GM12878 (cell line): ENCODE measurements at regions not wholly inside any gene's neighbourhood (a gene's known extent, or its start where the extent isn't known, plus 50 kb on each side); places are given as distances from the start of the nearest gene placed in this dataset.
"Not testable (repeated sequence)": the region's sequence is repeated elsewhere in the genome, so short reads cannot be mapped to it uniquely, and the experiment has no call there.

Experiments
- ATAC-seq: fragments of 200-7000 bp; cut with Tn5 transposase; 3 replicates; pipeline ENCODE4 v1.9.1; 2020; ENCODE audit warnings: mild to moderate bottlenecking, moderate library complexity
- BruUV-seq: library from RNA; stranded (reverse); fragments of 400-500 nt; replicated peaks from 2 replicates; lab custom pipeline; 2021; lab: Mats Ljungman, UMichigan
- CTCF ChIA-PET: fragments of 300-600 bp; sonication (Branson Sonifier 250); formaldehyde crosslinking; extraction: SDS; loops from one replicate; lab custom pipeline; 2021; ENCODE audit warnings: inconsistent platforms; lab: Yijun Ruan, JAX
- POLR2A ChIA-PET: fragments of 350-600 bp; formaldehyde crosslinking; extraction: SDS; loops from one replicate; lab custom pipeline; 2021; ENCODE audit warnings: inconsistent platforms; lab: Charles Lee
- RAD21 ChIA-PET: fragments of 300-600 bp; sonication (Branson Sonifier 250); formaldehyde crosslinking; loops from one replicate; lab custom pipeline; 2023; ENCODE audit warnings: antibody characterized with exemption; ENCODE audit not compliant: unreplicated experiment; lab: Charles Lee
- SMC1A ChIA-PET: fragments of 300-600 bp; sonication (Branson Sonifier 250); formaldehyde crosslinking; loops from one replicate; lab custom pipeline; 2023; ENCODE audit not compliant: unreplicated experiment, uncharacterized antibody; lab: Charles Lee
- DNase-seq: peaks from one replicate; pipeline ENCODE4 v3.0.0-alpha.2; 2011; ENCODE audit warnings: low read depth, low spot score
- FAIRE-seq: peaks from 3 replicates; lab custom pipeline; 2011; peaks lifted over from hg19 to GRCh38; lab: Jason Lieb, UNC
- H2AFZ ChIP-seq: 2 replicates; pipeline ENCODE4 v1.6.0; 2011; ENCODE audit warnings: low read depth, low read length, control low read depth; ENCODE audit not compliant: control insufficient read depth
- H3K27ac ChIP-seq: 2 replicates; pipeline ENCODE4 v1.5.1; 2011; ENCODE audit warnings: control low read depth; ENCODE audit not compliant: control insufficient read depth, insufficient read depth
- H3K27me3 ChIP-seq, 2 experiments: replicated peaks in 1 of 2; 2 replicates each; pipeline versions ENCODE4 v1.6.0 to v1.6.1; 2011; ENCODE audit warnings: low read length in 1 of 2; ENCODE audit not compliant: control insufficient read depth in 2 of 2, insufficient read depth in 2 of 2
- H3K36me3 ChIP-seq, 2 experiments: 2 replicates each; pipeline ENCODE4 v1.5.1; 2011; ENCODE audit warnings: low read length in 1 of 2; ENCODE audit not compliant: control insufficient read depth in 2 of 2, insufficient read depth in 2 of 2
- H3K4me1 ChIP-seq: 2 replicates; pipeline ENCODE4 v1.6.1; 2011; ENCODE audit warnings: mild to moderate bottlenecking, low read length, moderate library complexity, mixed read lengths; ENCODE audit not compliant: control insufficient read depth, insufficient read depth
- H3K4me2 ChIP-seq: 2 replicates; pipeline ENCODE4 v1.6.0; 2011; ENCODE audit warnings: control low read depth; ENCODE audit not compliant: control insufficient read depth, insufficient read depth
- H3K4me3 ChIP-seq: fragments of 200-600 bp; sonication (generic); 2 replicates; pipeline ENCODE4 v1.5.1; 2016
- H3K79me2 ChIP-seq: 2 replicates; pipeline ENCODE4 v1.6.0; 2011; ENCODE audit warnings: low read length; ENCODE audit not compliant: control insufficient read depth, insufficient read depth
- H3K9ac ChIP-seq: 2 replicates; pipeline ENCODE4 v1.8.0; 2011; ENCODE audit warnings: low read length, control low read depth, mixed read lengths; ENCODE audit not compliant: control insufficient read depth, insufficient read depth
- H3K9me3 ChIP-seq: replicated peaks from 3 replicates; pipeline ENCODE4 v1.5.1; 2011; ENCODE audit warnings: mild to moderate bottlenecking, low read length; ENCODE audit not compliant: control insufficient read depth, insufficient read depth
- H4K20me1 ChIP-seq: 2 replicates; pipeline ENCODE4 v1.6.0; 2011; ENCODE audit not compliant: control insufficient read depth, insufficient read depth
- WGBS: methylation state at CpG from one replicate; pipeline ENCODE4 v1.1.6; 2016; ENCODE audit warnings: low lambda C conversion rate; ENCODE audit not compliant: insufficient replicate concordance, insufficient coverage; ENCODE audit errors: missing lambda C conversion rate; 5-methylcytosine and 5-hydroxymethylcytosine counted together
- in situ Hi-C: fragments of 300-500 bp; cut with MboI; formaldehyde crosslinking; loops from 9 replicates; pipeline ENCODE4 v1.14.3; 2018; ENCODE audit warnings: mixed read lengths
- intact Hi-C: fragments of 100-400 bp; cut with micrococcal nuclease; formaldehyde crosslinking; loops from one replicate; pipeline ENCODE4 v1.14.2; 2022; ENCODE audit not compliant: unreplicated experiment

DNA sequence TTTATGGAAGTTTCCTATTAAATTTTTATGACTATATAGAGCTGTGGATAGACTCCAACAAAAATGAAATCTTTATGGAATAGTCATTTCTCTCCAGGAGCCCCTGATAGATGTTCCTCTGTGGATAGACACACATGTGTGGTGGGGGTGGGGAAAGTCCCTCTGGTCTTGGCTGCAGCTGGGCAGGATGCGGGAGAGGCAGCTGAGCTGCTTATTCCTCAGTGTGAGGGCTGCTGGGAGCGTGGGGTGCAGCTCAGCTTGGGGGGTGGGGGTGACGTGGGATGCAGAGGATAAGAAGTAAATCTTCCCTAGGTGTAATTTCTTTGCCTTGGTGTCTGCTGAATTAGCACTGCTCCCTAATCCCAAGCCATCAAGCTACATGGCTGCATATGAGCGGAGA, 192.8 kb upstream of the PLGLB2 start:
- intact Hi-C loops, H3K9me3 ChIP-seq, RAD21 ChIA-PET, DNase-seq, in situ Hi-C loops, SMC1A ChIA-PET, H4K20me1 ChIP-seq, H3K4me1 ChIP-seq, H3K36me3 ChIP-seq, FAIRE-seq, ATAC-seq, POLR2A ChIA-PET, H3K27me3 ChIP-seq, H3K79me2 ChIP-seq, H3K4me3 ChIP-seq, BruUV-seq, H3K27ac ChIP-seq, H3K4me2 ChIP-seq, H3K9ac ChIP-seq, H2AFZ ChIP-seq, CTCF ChIA-PET: not testable (repeated sequence)
- WGBS: 17% methylated on average over 1 of the region's 4 CpGs

- POLR2A ChIA-PET, H3K9me3 ChIP-seq, RAD21 ChIA-PET, H2AFZ ChIP-seq, H3K4me2 ChIP-seq, intact Hi-C loops, FAIRE-seq, SMC1A ChIA-PET, H3K27ac ChIP-seq, H4K20me1 ChIP-seq, BruUV-seq, ATAC-seq, H3K4me1 ChIP-seq, DNase-seq, H3K27me3 ChIP-seq, H3K4me3 ChIP-seq, H3K79me2 ChIP-seq, CTCF ChIA-PET, in situ Hi-C loops, H3K9ac ChIP-seq, H3K36me3 ChIP-seq: not testable (repeated sequence)
- 57% methylated on average over 2 of the region's 5 CpGs for WGBS
These were observed 188.9 kb upstream of the PLGLB2 start for GRCh38 chr2:87559001-87559400.

GRCh38 chr2:87559735-87560134, 188.2 kb upstream of the PLGLB2 start:
- FAIRE-seq, H3K9me3 ChIP-seq, RAD21 ChIA-PET, H3K79me2 ChIP-seq, H3K27me3 ChIP-seq, CTCF ChIA-PET, H3K27ac ChIP-seq, H3K9ac ChIP-seq, intact Hi-C loops, H2AFZ ChIP-seq, SMC1A ChIA-PET, H3K4me3 ChIP-seq, BruUV-seq, H3K36me3 ChIP-seq, DNase-seq, H4K20me1 ChIP-seq, in situ Hi-C loops, ATAC-seq, POLR2A ChIA-PET, H3K4me1 ChIP-seq, H3K4me2 ChIP-seq: not testable (repeated sequence)
- WGBS: 50% methylated on average over 2 of the region's 2 CpGs

DNA sequence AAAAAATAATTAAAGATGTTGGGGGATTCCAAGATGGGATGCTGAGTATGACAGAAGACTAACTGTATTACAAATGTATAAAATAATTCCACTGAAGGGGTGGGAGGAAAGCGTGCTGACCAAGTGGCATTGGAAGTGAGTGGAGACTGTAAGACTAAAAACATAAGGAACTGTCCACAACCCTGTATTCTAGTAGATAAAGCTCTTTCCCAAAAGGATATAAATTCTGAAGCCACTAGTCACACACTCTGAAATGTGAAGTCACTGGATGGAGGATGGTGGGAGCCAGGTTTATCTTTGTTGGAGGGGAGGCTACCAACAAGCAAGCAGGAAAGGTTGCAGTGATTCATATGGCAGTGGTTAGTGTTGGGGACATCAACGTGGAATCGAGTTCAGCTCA, 182.8 kb upstream of the PLGLB2 start:
- POLR2A ChIA-PET, SMC1A ChIA-PET, in situ Hi-C loops: not testable (repeated sequence)

More for the DNA sequence above, 182.8 kb upstream of the PLGLB2 start:
- H3K27me3 ChIP-seq, ATAC-seq, H3K9me3 ChIP-seq, H3K4me2 ChIP-seq, RAD21 ChIA-PET, BruUV-seq, H3K36me3 ChIP-seq, H3K27ac ChIP-seq, H3K79me2 ChIP-seq, FAIRE-seq, CTCF ChIA-PET, H3K4me1 ChIP-seq, H3K4me3 ChIP-seq, DNase-seq, H2AFZ ChIP-seq, H4K20me1 ChIP-seq, intact Hi-C loops, H3K9ac ChIP-seq: not testable (repeated sequence)
- 96% methylated on average over 1 of the region's 3 CpGs for WGBS
